CD14-positive monocyte (primary cell): ENCODE measurements at regions not wholly inside any gene's neighbourhood (a gene's known extent, or its start where the extent isn't known, plus 50 kb on each side); places are given as distances from the start of the nearest gene placed in this dataset.
"Not testable (repeated sequence)": the region's sequence is repeated elsewhere in the genome, so short reads cannot be mapped to it uniquely, and the experiment has no call there.

Experiments used
- DNase-seq, 3 donors: peaks; one replicate each; pipeline ENCODE4 v3.0.0-alpha.2; 2011 to 2022
- H2AFZ ChIP-seq: 2 replicates; pipeline ENCODE4 v1.6.0; 2012; ENCODE audit warnings: mild to moderate bottlenecking, low read depth, low read length, inconsistent platforms; ENCODE audit not compliant: insufficient read depth, poor library complexity, severe bottlenecking
- H3K27ac ChIP-seq, 2 donors: 1 replicate in 1 of 2; 2 replicates in 1 of 2; pipeline ENCODE4 v1.5.1; 2012 to 2013; ENCODE audit warnings: low read length in 2 of 2, control low read depth in 1 of 2, inconsistent platforms in 1 of 2, low read depth in 1 of 2, mild to moderate bottlenecking in 1 of 2
- H3K27me3 ChIP-seq, 2 donors: one replicate each; pipeline versions ENCODE4 v1.6.0 to v1.6.1; 2011 to 2013; ENCODE audit warnings: low read length in 2 of 2; ENCODE audit not compliant: control insufficient read depth in 2 of 2, insufficient read depth in 2 of 2
- H3K36me3 ChIP-seq, 2 donors: replicated peaks in 1 of 2; 1 replicate in 1 of 2; 2 replicates in 1 of 2; pipeline versions ENCODE4 v1.5.1 to v1.6.1; 2012 to 2013; ENCODE audit warnings: low read length in 2 of 2, control low read depth in 1 of 2, inconsistent platforms in 1 of 2, mild to moderate bottlenecking in 1 of 2; ENCODE audit not compliant: insufficient read depth in 2 of 2, control insufficient read depth in 1 of 2
- H3K4me1 ChIP-seq, 2 donors: 1 replicate in 1 of 2; 2 replicates in 1 of 2; pipeline versions ENCODE4 v1.5.1 to v1.6.1; 2012 to 2013; ENCODE audit warnings: low read length in 2 of 2, control low read depth in 1 of 2, inconsistent platforms in 1 of 2, mild to moderate bottlenecking in 1 of 2, moderate library complexity in 1 of 2; ENCODE audit not compliant: insufficient read depth in 2 of 2, control insufficient read depth in 1 of 2
- H3K4me2 ChIP-seq: replicated peaks from 2 replicates; pipeline ENCODE3; 2012; ENCODE audit warnings: low read length, moderate library complexity, mild to moderate bottlenecking; ENCODE audit not compliant: poor library complexity, severe bottlenecking; ENCODE audit errors: extremely low read depth
- H3K4me3 ChIP-seq, 3 experiments: fragments of 200-600 bp in 1 of 3; sonication (generic) in 1 of 3; replicated peaks in 1 of 3; 1 replicate in 2 of 3; 2 replicates in 1 of 3; pipeline ENCODE4 v1.5.1; 2011 to 2013; ENCODE audit warnings: low read length in 3 of 3, mild to moderate bottlenecking in 3 of 3, control low read depth in 2 of 3, low read depth in 2 of 3, inconsistent platforms in 1 of 3, moderate library complexity in 1 of 3
- H3K79me2 ChIP-seq: 2 replicates; pipeline ENCODE4 v1.6.0; 2012; ENCODE audit warnings: mild to moderate bottlenecking, control low read depth, inconsistent platforms, low read length, moderate library complexity; ENCODE audit not compliant: insufficient read depth
- H3K9ac ChIP-seq: 2 replicates; pipeline ENCODE4 v1.6.0; 2017; ENCODE audit warnings: low read length, mild to moderate bottlenecking; ENCODE audit not compliant: insufficient read depth, poor library complexity, severe bottlenecking
- H3K9me3 ChIP-seq, 2 donors: replicated peaks in 1 of 2; 1 replicate in 1 of 2; 2 replicates in 1 of 2; pipeline versions ENCODE4 v1.5.1 to v1.6.1; 2012 to 2013; ENCODE audit warnings: low read length in 2 of 2, control low read depth in 1 of 2; ENCODE audit not compliant: control insufficient read depth in 1 of 2, insufficient read depth in 1 of 2
- H4K20me1 ChIP-seq: 2 replicates; pipeline ENCODE4 v1.6.0; 2012; ENCODE audit warnings: mild to moderate bottlenecking, low read length, control low read depth, moderate library complexity; ENCODE audit not compliant: insufficient read depth
- H3K27ac Mint-ChIP-seq, 7 donors: one replicate each; pipeline ENCODE4 v1.8.0; 2020; ENCODE audit warnings: mild to moderate bottlenecking in 7 of 7, mixed read lengths in 7 of 7, moderate library complexity in 6 of 7, inconsistent platforms in 2 of 7
- H3K27me3 Mint-ChIP-seq, 3 donors: one replicate each; pipeline ENCODE4 v1.8.0; 2021 to 2022; ENCODE audit warnings: low read depth in 3 of 3, mild to moderate bottlenecking in 3 of 3, mixed read lengths in 3 of 3, moderate library complexity in 3 of 3, inconsistent platforms in 1 of 3
- H3K36me3 Mint-ChIP-seq, 2 donors: one replicate each; pipeline ENCODE4 v1.8.0; 2020; ENCODE audit warnings: mixed read lengths in 2 of 2, inconsistent platforms in 1 of 2, mild to moderate bottlenecking in 1 of 2
- H3K4me1 Mint-ChIP-seq: one replicate; pipeline ENCODE4 v1.8.0; 2020; ENCODE audit warnings: mild to moderate bottlenecking, mixed read lengths
- H3K4me3 Mint-ChIP-seq, 2 donors: one replicate each; pipeline ENCODE4 v1.8.0; 2020; ENCODE audit warnings: mild to moderate bottlenecking in 2 of 2, mixed read lengths in 2 of 2, moderate library complexity in 1 of 2
- H3K9me3 Mint-ChIP-seq, 7 donors: one replicate each; pipeline ENCODE4 v1.8.0; 2020 to 2022; ENCODE audit warnings: mixed read lengths in 7 of 7, mild to moderate bottlenecking in 6 of 7, moderate library complexity in 6 of 7, inconsistent platforms in 2 of 7
- CTCF ChIP-seq: fragments of 200-600 bp; IDR thresholded peaks from one replicate; pipeline ENCODE4 v1.8.0; 2022; ENCODE audit warnings: antibody characterized with exemption, mild to moderate bottlenecking
- WGBS: methylation state at CpG from one replicate; pipeline ENCODE4 v1.1.5; 2013; ENCODE audit warnings: missing lambda C conversion rate; ENCODE audit not compliant: insufficient coverage; 5-methylcytosine and 5-hydroxymethylcytosine counted together
- intact Hi-C, 2 donors: fragments of 100-400 bp; cut with micrococcal nuclease; formaldehyde crosslinking; loops; one replicate each; pipeline versions ENCODE4 v1.15.0 to v1.15.1; 2023

DNA sequence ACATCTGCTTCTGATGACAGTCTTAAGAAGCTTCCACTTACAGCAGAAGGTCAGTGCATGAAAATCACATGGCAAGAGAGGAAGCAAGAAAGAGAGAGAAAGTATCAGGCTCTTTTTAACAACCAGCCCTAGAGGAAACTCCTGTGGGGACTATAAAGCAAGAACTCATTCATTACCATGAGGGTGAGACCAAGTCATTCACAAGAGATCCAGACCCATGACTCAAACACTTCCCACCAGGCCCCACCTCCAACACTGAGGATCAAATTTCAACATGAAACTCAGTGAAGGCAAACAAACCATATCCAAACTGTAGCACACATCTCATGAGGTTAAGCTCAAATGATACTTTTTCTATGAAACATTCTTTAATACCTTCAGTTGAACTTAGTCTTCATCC, 643.2 kb upstream of the SYNCRIP start:
- Mint-ChIP-seq H3K4me1 (no peaks in the 10 kb centered on the region), H3K36me3 (no peaks in the 10 kb centered on the region), H3K27ac (no peak overlapping the region), H3K27me3 (peaks cover 0 to 2% (median 0%) of the 10 kb centered on the region in 3 donors), H3K4me3 (no peak overlapping the region), H3K9me3 (peaks cover 7 to 32% (median 22%) of the 10 kb centered on the region in 7 donors)
- no peak overlapping the region for H2AFZ ChIP-seq
- H3K9ac ChIP-seq: no peak overlapping the region
- H3K36me3 ChIP-seq: no peaks in the 10 kb centered on the region
- no peaks in the 10 kb centered on the region for H4K20me1 ChIP-seq
- H3K79me2 ChIP-seq: no peaks in the 10 kb centered on the region
- peaks cover 15 to 27% of the 10 kb centered on the region in 2 donors for H3K9me3 ChIP-seq
- H3K4me1 ChIP-seq: no peaks in the 10 kb centered on the region
- DNase-seq: no peak
- H3K27me3 ChIP-seq: no peaks in the 10 kb centered on the region
- H3K4me3 ChIP-seq: no peak overlapping the region
- no peak for TF ChIP-seq CTCF
- H3K27ac ChIP-seq: no peak overlapping the region
- no peak overlapping the region for H3K4me2 ChIP-seq
- intact Hi-C loops: no loop called here

DNA sequence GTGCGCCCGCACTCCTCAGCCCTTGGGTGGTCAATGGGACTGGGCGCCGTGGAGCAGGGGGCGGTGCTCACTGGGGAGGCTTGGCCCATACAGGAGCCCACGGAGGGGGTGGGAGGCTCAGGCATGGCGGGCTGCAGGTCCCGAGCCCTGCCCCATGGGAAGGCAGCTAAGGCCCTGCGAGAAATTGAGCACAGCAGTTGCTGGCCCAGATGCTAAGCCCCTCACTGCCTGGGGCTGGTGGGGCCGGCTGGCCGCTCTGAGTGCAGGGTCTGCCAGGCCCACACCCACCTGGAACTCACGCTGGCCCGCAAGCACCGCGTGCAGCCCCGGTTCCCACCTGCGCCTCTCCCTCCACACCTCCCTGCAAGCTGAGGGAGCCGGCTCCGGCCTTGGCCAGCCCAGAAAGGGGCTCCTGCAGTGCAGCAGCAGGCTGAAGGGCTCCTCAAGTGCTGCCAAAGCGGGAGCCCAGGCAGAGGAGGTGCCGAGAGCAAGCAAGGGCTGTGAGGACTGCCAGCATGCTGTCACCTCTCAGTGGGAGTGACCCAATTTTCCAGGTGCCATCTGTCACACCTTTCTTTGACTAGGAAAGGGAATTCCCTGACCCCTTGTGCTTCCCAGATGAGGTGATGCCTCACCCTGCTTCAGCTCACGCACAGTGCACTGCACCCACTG, 642.3 kb upstream of the SYNCRIP start:
- intact Hi-C loops, H3K4me1 Mint-ChIP-seq, H3K27me3 ChIP-seq, H4K20me1 ChIP-seq, H3K4me3 ChIP-seq, H3K27me3 Mint-ChIP-seq, DNase-seq, H2AFZ ChIP-seq, H3K27ac ChIP-seq, H3K79me2 ChIP-seq, H3K4me3 Mint-ChIP-seq, H3K4me2 ChIP-seq, H3K36me3 ChIP-seq, H3K36me3 Mint-ChIP-seq, H3K4me1 ChIP-seq, H3K27ac Mint-ChIP-seq, H3K9ac ChIP-seq: not testable (repeated sequence)
- peaks cover 15 to 27% of the 10 kb centered on the region in 2 donors for H3K9me3 ChIP-seq
- 88% methylated on average over 11 of the region's 22 CpGs for WGBS
- peaks cover 7 to 34% (median 22%) of the 10 kb centered on the region in 7 donors for H3K9me3 Mint-ChIP-seq

DNA sequence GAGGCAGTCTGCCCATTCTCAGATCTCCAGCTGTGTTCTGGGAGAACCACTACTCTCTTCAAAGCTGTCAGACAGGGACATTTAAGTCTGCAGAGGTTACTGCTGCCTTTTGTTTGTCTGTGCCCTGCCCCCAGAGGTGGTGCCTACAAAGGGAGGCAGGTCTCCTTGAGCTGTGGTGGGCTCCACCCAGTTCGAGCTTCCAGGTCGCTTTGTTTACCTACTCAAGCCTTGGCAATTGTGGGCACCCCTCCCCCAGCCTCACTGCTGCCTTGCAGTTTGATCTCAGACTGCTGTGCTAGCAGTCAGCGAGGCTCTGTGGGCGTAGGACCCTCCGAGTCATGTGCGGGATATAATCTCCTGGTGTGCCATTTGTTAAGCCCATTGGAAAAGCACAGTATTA, 640.9 kb upstream of the SYNCRIP start:
- peaks cover 15 to 27% of the 10 kb centered on the region in 2 donors for H3K9me3 ChIP-seq
- H3K79me2 ChIP-seq, H3K36me3 Mint-ChIP-seq, H3K9ac ChIP-seq, DNase-seq, H3K4me2 ChIP-seq, H3K27ac ChIP-seq, H3K27me3 ChIP-seq, H3K27me3 Mint-ChIP-seq, H3K4me3 Mint-ChIP-seq, H3K4me1 Mint-ChIP-seq, intact Hi-C loops, H3K4me1 ChIP-seq, H3K27ac Mint-ChIP-seq, H3K36me3 ChIP-seq, H2AFZ ChIP-seq, H3K4me3 ChIP-seq, H4K20me1 ChIP-seq: not testable (repeated sequence)
- WGBS: 100% methylated on average over 4 of the region's 6 CpGs
- H3K9me3 Mint-ChIP-seq: peaks cover 9 to 35% (median 22%) of the 10 kb centered on the region in 7 donors
